ELR (cell line): ENCODE measurements at regions not wholly inside any gene's neighbourhood (a gene's known extent, or its start where the extent isn't known, plus 50 kb on each side); places are given as distances from the start of the nearest gene placed in this dataset.

Source experiments
- DNase-seq: peaks from one replicate; pipeline ENCODE4 v3.0.0-alpha.2; 2015; ENCODE audit warnings: low read depth

- no peak for DNase-seq
Measured at GRCh38 chr4:184310171-184310567, 92.5 kb upstream of the ENPP6 start.

DNA sequence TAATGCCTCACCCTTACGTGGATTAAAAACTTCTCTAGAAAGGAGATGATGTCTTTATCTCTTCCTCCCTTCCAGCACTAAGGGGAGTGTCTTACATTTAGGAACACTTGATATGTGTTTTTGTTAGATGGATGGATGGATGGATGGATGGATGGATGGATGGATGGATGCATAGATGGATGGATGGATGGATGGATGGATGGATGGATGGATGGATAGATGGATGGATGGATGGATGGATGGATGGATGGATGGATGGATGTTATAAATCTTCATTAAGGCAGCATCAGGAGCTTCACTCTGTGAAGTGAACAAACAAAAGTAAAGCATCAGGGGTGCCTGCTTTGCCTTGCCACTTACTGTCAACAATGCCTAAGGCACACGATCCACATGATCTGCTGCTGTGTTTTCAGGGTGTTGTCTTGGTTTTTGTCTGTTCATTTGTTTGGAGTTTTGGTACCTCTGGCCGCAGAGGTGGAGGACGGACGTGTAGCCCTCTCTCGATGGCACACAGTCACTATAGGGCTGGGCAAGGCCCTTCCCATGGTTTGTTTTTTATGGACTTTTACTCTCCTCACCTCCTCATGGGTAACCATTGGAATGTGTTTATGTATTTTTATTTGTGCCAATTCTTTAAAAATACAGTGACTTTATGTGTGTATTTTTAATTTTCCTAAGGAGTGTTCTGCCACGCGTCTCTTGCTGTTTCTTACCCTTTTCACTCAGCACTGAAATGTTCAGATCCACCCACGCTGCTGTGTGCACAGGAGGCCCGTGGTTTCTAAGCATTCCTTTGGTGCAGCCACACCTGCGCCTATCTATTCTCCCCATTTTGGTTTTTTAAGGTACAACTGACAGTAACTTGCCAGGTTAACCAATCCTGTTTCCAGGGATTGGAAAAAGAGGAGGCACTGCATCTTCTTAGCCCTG, 91.8 kb upstream of the ENPP6 start:
- DNase-seq: no peak

GRCh38 chr4:184306949-184307348, 89.3 kb upstream of the ENPP6 start:
- peak; percentile 76 for DNase-seq

- DNase-seq: no peak
Measured at GRCh38 chr4:184306470-184306869, 88.8 kb upstream of the ENPP6 start.

DNA sequence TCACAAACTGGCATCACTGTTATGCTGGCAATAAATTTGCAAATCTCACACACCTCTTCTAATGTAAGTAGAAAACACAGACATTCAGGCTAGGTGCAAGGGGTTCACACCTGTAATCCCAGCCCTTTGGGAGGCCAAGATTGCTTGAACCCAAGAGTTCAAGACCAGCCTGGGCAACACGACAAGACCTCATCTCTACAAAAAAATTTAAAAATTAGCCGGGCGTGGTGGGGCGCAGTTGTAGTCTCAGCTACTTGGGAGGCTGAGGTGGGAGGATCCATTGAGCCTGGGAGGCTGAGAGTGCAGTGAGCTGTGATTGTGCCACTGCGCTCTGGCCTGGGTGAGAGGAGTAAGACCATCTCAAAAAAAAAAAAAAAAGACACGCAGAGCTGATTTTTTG, 83.1 kb upstream of the ENPP6 start:
- no peak for DNase-seq

- DNase-seq: no peak
Measured at GRCh38 chr4:184298254-184298653, 80.6 kb upstream of the ENPP6 start.

DNA sequence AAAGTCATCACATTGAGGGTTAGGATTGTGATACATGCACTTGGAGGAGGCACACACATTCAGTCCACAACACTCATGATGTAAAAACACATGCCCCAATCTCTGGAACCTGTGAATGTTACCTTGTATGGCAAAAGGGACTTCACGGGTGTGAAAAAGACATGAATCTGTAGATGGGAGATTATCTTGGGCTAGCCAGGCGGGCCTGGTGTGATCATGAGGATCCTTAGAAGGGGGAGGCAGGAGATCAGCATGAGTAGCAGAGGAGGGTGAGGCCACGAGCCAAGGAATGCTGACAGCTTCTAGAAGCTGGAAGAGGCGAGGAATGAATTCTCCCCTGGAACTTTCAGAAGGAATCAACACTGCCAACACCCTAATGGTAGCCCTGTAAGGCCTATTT, 77.5 kb upstream of the ENPP6 start:
- no peak for DNase-seq

DNA sequence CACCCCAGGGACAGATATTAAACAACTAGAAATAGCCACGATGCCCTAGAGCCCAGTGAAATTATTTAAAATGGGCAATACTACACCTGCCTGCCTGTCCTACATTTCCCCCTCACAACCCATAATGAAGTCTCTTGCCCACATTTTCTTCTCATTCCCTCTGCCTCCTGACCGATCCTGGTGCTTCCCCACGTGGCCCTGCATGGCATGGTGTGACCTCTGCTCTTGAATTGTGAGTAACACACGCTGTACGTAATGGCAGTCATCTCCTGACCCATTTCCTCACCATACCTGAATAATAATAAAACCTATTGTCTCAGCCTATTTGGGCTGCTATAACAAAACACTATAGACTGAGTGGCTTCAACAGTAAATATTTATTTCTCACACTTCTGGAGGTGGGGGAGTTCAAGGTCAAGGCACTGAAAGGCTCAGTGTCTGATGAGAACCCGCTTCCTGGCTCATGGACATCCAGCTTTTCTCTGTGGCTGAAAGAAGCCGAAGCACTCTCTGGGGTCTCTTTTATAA, 77.0 kb upstream of the ENPP6 start:
- no peak for DNase-seq

- no peak for DNase-seq
Measured at GRCh38 chr4:184293552-184293951, 75.9 kb upstream of the ENPP6 start.

GRCh38 chr4:184292877-184293276, 75.2 kb upstream of the ENPP6 start:
- DNase-seq: no peak

- DNase-seq: no peak
Measured at GRCh38 chr4:184292465-184292867, 74.8 kb upstream of the ENPP6 start.

DNA sequence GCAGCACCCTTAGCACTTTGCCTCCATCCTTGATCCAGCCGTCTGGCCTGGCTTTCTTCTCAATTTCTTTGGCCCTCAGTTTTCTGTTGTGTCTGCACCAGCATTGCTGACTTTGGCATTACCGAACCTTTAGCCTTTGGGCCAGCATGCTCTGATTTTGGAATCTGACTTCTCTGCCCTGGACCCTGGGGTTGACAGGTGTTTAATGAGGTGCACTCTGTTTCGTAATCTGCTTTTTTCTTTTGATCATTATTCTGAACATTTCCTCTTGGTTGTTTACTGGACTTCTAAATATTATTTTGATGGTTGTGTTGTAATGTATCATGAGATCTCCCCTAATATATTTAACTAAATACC, 71.5 kb upstream of the ENPP6 start:
- no peak for DNase-seq

DNA sequence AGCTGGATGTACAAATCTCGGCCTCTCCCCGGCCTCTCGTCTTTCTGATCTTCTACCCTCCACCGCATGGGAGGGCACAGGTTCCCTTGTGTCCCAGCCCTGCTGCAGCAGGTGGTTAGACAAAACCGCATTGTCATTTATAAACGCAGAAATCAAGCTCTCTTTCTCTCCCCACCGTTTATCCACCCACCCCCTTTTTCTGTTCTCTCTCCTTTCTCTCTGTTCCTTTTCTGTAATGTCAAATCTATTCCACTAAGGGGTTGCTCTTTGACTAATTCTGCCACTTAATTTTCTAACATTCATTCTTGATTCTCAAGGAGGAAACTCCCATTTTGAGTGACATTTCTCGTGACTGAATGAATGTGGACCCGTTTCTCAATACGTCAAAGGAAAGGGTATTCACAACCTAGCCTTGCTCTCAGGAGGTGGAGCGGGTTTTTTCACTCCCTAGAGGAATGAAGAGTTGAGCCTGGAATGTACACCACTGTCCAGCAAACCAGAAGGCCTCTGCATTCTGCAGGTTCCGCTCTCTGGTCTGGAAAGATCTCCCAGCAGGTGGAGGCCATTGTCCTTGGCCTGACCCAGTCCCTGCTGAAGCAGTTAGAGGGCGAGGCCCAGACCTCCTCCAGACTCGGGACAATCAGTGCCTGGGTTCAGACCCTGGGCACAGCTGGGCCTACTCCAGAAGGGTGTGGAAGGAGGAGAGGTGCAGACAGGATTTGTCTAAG, 70.9 kb upstream of the ENPP6 start:
- DNase-seq: no peak

GRCh38 chr4:184287697-184288255, 70.1 kb upstream of the ENPP6 start:
- DNase-seq: peak; percentile 50

DNA sequence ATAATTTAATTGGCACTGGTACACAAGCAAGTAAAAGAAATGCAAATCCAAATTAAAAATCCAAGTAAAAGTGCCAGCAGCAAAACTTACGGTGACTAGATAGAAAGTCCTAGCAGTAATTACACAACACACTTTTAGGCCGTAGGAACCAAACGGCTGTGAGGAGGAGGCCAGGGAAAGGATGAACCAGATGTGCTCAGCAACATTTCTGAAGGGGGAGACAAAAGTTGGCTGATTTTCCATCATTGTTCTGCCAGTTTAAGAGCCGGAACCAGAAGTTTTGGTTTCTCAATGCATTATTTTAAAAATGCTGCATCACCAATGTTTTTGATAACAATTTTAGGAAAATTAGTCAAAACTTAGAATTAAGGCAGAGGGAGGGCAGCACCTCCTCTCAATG, 68.7 kb upstream of the ENPP6 start:
- DNase-seq: no peak

GRCh38 chr4:184284742-184285141, 67.1 kb upstream of the ENPP6 start:
- no peak for DNase-seq

- no peak for DNase-seq
Measured at GRCh38 chr4:184284336-184284690, 66.6 kb upstream of the ENPP6 start.

- DNase-seq: no peak
Measured at GRCh38 chr4:184283659-184284335, 66.1 kb upstream of the ENPP6 start.

- DNase-seq: no peak
Measured at GRCh38 chr4:184282895-184283654, 65.4 kb upstream of the ENPP6 start.

DNA sequence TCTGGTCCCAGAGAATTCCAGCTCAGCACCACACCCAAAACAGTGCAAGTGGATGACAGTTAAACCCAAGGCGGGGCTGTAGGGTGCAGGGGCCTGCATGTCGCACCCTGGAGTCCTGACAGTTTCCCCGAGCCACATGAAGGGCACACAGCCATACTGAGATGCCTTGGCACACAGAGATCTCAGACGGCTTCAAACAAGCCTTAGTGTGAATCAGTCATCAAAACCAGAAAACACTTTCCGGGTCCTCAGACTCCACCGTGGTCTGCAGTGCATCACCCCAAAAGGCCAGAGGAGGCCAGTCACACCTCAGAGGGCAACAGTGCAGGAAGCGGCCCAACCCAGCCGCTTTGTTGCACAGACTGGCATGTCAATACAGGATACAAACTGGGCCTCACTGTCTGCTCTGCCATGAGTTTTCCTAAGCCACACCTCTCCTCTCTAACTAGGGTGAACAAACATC, 64.6 kb upstream of the ENPP6 start:
- peak; percentile 20 for DNase-seq
